ENCODE measurements at regions not wholly inside any gene's neighbourhood (a gene's known extent, or its start where the extent isn't known, plus 50 kb on each side); places are given as distances from the start of the nearest gene placed in this dataset.
"Not testable (repeated sequence)": the region's sequence is repeated elsewhere in the genome, so short reads cannot be mapped to it uniquely, and the experiment has no call there.

- no peak overlapping the region for H3K27ac Mint-ChIP-seq
- Histone ChIP-seq H3K4ac (ENCODE audit: low read depth, low read length) (no peak overlapping the region), H3K27ac (ENCODE audit: insufficient read length, low read depth, low read length) (no peak overlapping the region), H4K5ac (ENCODE audit: insufficient read length, low read depth, low read length) (no peak overlapping the region), H3K27me3 (ENCODE audit: insufficient read depth, low read length) (no peaks in the 10 kb centered on the region), H3K4me1 (ENCODE audit: insufficient read depth, low read length) (no peaks in the 10 kb centered on the region), H2BK12ac (ENCODE audit: insufficient read length, low read depth, low read length) (no peak overlapping the region), H3T11ph (ENCODE audit: low read length) (no peak overlapping the region), H3K79me2 (ENCODE audit: insufficient read depth, low read length) (no peaks in the 10 kb centered on the region), H3K18ac (ENCODE audit: insufficient read length, low read depth, low read length) (no peak overlapping the region), H2AK5ac (ENCODE audit: insufficient read length, low read length) (no peak overlapping the region), H3K9ac (ENCODE audit: extremely low read depth, insufficient read length, low read length) (no peak overlapping the region), H2AFZ (ENCODE audit: low read length) (no peak overlapping the region), H3K9me3 (ENCODE audit: control insufficient read depth, low read depth, low read length) (no peaks in the 10 kb centered on the region), H3K14ac (ENCODE audit: insufficient read depth, low read length) (no peak overlapping the region), H2BK5ac (ENCODE audit: insufficient read length, low read length) (no peak overlapping the region), H4K20me1 (ENCODE audit: control insufficient read depth, insufficient read depth, insufficient read length) (no peaks in the 10 kb centered on the region), H3K23ac (ENCODE audit: insufficient read length, low read depth, low read length) (no peak overlapping the region), H4K91ac (ENCODE audit: insufficient read length, low read depth, low read length) (no peak overlapping the region), H3K4me2 (ENCODE audit: insufficient read depth, insufficient read length, low read length) (no peak overlapping the region), H2BK15ac (ENCODE audit: low read depth, low read length) (no peak overlapping the region), H4K8ac (replicated peaks; ENCODE audit: insufficient read length, low read depth, low read length) (no peak overlapping the region), H3K23me2 (ENCODE audit: insufficient read length, low read depth, low read length, poor library complexity, severe bottlenecking) (no peaks in the 10 kb centered on the region), H3K79me1 (ENCODE audit: insufficient read depth, low read depth, low read length, poor library complexity, severe bottlenecking) (no peaks in the 10 kb centered on the region), H3K56ac (ENCODE audit: insufficient read length, low read depth, low read length) (no peak overlapping the region), H2BK20ac (ENCODE audit: low read depth, low read length, poor library complexity, severe bottlenecking) (no peak overlapping the region), H2BK120ac (ENCODE audit: low read depth, low read length, poor library complexity, severe bottlenecking) (no peak overlapping the region)
- H3K36me3 Mint-ChIP-seq (ENCODE audit: insufficient read depth in 1 of 3, low read depth in 3 of 3): no peaks in the 10 kb centered on the region
- no peaks in the 10 kb centered on the region for H3K4me1 Mint-ChIP-seq
- H3K9me3 Mint-ChIP-seq: peaks cover 3 to 15% of the 10 kb centered on the region in 2 experiments; a peak in 4 of 5 replicates
- no peaks in the 10 kb centered on the region for H3K27me3 Mint-ChIP-seq (ENCODE audit: low read depth)
- H3K4me3 Mint-ChIP-seq: no peak overlapping the region
- TF ChIP-seq CTCF (conservative IDR thresholded peaks at IDR 0.05): no peak
- WGBS (ENCODE audit: extremely low coverage, insufficient read length, low lambda C conversion rate): no CpG with 5 or more reads among the region's 2 CpGs
- DNase-seq: no peak
Measured at GRCh38 chr6:61168878-61169277, 1117.1 kb downstream of the KHDRBS2 start.

- not testable (repeated sequence) for H3K9me3 Mint-ChIP-seq; H4K91ac ChIP-seq (ENCODE audit: insufficient read length, low read depth, low read length); H3K9me3 ChIP-seq (ENCODE audit: control insufficient read depth, low read depth, low read length); H3T11ph ChIP-seq (ENCODE audit: low read length); H3K79me1 ChIP-seq (ENCODE audit: insufficient read depth, low read depth, low read length, poor library complexity, severe bottlenecking); H3K27ac Mint-ChIP-seq; H2BK12ac ChIP-seq (ENCODE audit: insufficient read length, low read depth, low read length); H4K20me1 ChIP-seq (ENCODE audit: control insufficient read depth, insufficient read depth, insufficient read length); H3K4me1 ChIP-seq (ENCODE audit: insufficient read depth, low read length); H4K5ac ChIP-seq (ENCODE audit: insufficient read length, low read depth, low read length); H2BK20ac ChIP-seq (ENCODE audit: low read depth, low read length, poor library complexity, severe bottlenecking); H2BK5ac ChIP-seq (ENCODE audit: insufficient read length, low read length); H3K18ac ChIP-seq (ENCODE audit: insufficient read length, low read depth, low read length); H3K4ac ChIP-seq (ENCODE audit: low read depth, low read length); H3K36me3 Mint-ChIP-seq (ENCODE audit: insufficient read depth in 1 of 3, low read depth in 3 of 3); H3K14ac ChIP-seq (ENCODE audit: insufficient read depth, low read length); H4K8ac ChIP-seq (replicated peaks; ENCODE audit: insufficient read length, low read depth, low read length); H2BK120ac ChIP-seq (ENCODE audit: low read depth, low read length, poor library complexity, severe bottlenecking); H3K4me1 Mint-ChIP-seq; H3K56ac ChIP-seq (ENCODE audit: insufficient read length, low read depth, low read length); H2AK5ac ChIP-seq (ENCODE audit: insufficient read length, low read length); H3K9ac ChIP-seq (ENCODE audit: extremely low read depth, insufficient read length, low read length); H3K79me2 ChIP-seq (ENCODE audit: insufficient read depth, low read length); H2AFZ ChIP-seq (ENCODE audit: low read length); H3K23me2 ChIP-seq (ENCODE audit: insufficient read length, low read depth, low read length, poor library complexity, severe bottlenecking); H3K27me3 ChIP-seq (ENCODE audit: insufficient read depth, low read length); DNase-seq; H2BK15ac ChIP-seq (ENCODE audit: low read depth, low read length); H3K27me3 Mint-ChIP-seq (ENCODE audit: low read depth); H3K4me3 Mint-ChIP-seq; H3K27ac ChIP-seq (ENCODE audit: insufficient read length, low read depth, low read length); H3K4me2 ChIP-seq (ENCODE audit: insufficient read depth, insufficient read length, low read length); H3K23ac ChIP-seq (ENCODE audit: insufficient read length, low read depth, low read length)
- WGBS (ENCODE audit: extremely low coverage, insufficient read length, low lambda C conversion rate): no CpG with 5 or more reads among the region's 3 CpGs
Measured at GRCh38 chr6:61149039-61149438, 1137.0 kb downstream of the KHDRBS2 start.
